NCI-H69 (cell line): ENCODE measurements at regions not wholly inside any gene's neighbourhood (a gene's known extent, or its start where the extent isn't known, plus 50 kb on each side); places are given as distances from the start of the nearest gene placed in this dataset.
A peak's percentile ranks its signal among the peaks of the same experiment; 100 is the strongest.

Source experiments
- DNase-seq: peaks from one replicate; lab custom pipeline; 2025; lab: John Stamatoyannopoulos, UW

DNA sequence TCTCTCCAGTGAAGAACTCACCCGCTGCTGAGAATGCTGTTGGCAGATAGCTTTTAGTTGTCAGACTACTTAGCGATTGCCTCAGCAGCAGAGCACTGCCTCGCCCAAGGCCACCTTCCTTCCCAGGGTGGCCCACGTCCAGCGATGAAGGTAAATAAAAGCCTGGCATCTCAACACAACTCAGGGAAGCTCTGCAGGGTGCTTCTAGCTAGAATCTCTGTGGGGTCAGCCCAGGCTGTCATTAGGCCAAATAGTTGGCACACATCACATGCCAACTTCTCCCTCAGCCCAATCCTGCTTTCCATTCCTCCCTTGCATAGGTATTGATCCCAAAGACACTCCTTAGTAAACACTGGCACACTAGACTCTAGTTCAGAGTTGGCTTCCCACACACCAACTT is 368.1 kb upstream of the TMTC1 start:
- DNase-seq, result no peak

DNA sequence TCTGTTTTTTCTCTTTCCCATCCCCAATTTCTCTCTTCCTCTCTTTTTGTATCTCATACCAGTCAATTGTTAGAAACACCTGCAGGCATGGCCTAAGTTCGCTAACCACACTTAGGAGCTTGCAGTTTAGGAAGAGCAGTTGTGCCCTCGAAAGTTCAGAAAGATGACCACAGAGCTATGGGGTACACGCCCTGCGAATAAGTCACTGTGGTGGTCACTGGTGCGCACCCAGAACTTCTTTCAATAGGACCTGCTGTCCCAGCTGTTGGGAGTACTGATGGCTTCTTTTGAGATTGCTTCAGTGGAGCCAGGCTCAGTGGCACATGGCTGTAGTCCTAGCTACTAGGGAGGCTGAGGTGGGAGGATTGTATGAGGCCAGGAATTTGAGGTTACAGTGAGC is 362.8 kb upstream of the TMTC1 start:
- no peak for DNase-seq

DNA sequence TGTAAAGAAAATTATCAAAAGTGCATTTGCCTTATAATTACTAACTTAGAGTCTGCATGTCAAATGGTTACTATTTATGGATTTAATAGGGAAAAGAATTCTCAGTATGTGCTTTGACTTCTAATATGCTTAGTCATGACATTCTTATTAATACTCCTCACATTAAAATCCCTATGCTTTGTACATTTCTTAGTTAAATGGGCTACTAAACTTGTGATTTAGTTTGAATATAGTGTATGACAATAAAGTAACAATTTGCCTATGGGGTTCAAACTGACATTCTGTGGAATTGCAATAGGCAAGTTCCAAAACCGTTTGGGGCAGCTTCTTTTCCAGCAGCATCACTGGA is 361.9 kb upstream of the TMTC1 start:
- DNase-seq, result no peak

- no peak for DNase-seq
Measured at GRCh38 chr12:30144777-30145683, 361.3 kb upstream of the TMTC1 start.

DNA sequence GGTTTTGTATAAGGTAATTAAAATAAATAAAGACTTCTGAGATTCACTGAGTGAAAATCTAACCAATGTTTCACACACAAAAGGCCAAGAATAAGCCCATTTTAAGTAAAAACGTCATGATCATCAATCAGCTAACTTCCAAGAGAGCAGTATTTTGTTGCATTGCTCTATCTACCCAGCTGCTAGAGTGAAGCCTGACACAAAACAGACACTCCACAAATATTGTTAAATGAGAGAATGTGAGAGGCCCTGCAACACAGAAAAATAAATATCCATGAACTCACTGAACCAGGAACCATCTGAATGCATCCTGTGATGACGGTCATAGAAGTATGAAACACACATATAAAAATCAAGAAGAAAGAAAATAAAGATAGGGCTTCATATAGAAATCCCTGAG is 358.6 kb upstream of the TMTC1 start:
- no peak for DNase-seq

DNA sequence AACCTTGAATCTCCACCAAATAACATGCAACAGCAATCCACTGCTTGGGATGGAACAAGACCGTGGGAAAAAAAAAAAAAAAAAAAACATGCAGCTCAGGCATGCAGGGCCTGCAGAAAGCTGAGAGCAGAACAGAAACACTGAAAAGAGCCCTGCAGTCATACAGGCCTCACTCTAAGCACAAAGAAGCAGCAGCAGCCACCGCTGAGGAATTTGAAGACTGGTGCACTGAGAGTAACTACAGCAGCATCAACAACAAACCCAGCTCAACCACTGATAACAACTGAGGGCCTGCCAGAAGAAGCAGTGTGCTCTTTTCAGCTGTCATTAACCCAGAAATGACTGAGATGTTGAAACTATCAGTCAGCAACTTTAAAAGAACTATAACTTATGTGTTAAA is 354.7 kb upstream of the TMTC1 start:
- DNase-seq, result no peak

- no peak for DNase-seq
Measured at GRCh38 chr12:30136696-30137095, 353.0 kb upstream of the TMTC1 start.

DNA sequence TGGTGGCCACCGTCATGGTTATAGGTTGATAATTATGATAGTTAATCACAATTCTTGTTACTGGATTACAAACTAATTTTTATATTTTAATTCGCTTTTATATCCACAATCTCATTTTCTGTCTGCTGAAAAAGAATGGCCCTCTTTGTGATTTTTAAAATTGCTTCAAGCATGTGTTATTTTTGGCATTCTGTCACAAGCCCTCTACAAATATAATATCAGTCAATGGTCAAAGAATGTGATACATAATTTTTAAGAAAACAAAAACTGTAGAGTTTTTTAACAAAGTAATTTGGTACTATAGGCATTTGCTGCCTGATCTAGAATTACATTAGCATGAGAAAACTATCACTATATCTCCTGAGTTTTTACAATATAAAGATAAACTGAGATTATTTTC is 352.0 kb upstream of the TMTC1 start:
- no peak for DNase-seq

DNA sequence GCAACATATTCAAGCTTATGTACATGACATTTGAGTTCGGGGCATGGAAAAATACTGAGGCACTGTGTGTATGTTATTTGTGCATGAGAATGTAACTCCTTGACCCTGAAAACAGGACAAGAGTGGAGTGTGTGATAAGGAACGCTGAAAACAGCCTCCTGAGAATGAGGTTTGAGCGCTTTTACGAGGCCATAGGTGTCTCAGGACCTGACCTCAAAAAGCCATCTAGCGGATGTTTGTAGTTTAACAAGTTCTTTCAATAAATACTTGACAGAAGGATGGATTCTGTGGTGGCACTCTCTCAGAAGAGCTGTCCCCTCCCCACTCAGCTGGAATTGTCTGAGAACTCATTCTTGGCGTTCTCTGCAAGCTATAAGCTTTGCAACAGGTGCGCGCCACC is 350.5 kb upstream of the TMTC1 start:
- DNase-seq, result no peak

- no peak for DNase-seq
Measured at GRCh38 chr12:30126944-30127343, 343.2 kb upstream of the TMTC1 start.

GRCh38 chr12:30120522-30120921 is 336.8 kb upstream of the TMTC1 start:
- DNase-seq, result no peak

GRCh38 chr12:30117483-30117882 is 333.7 kb upstream of the TMTC1 start:
- no peak for DNase-seq

GRCh38 chr12:30111719-30112118 is 328.0 kb upstream of the TMTC1 start:
- DNase-seq, result no peak

- no peak for DNase-seq
Measured at GRCh38 chr12:30110958-30111586, 327.3 kb upstream of the TMTC1 start.

- no peak for DNase-seq
Measured at GRCh38 chr12:30110498-30110897, 326.8 kb upstream of the TMTC1 start.

- DNase-seq, result peak; percentile 11
Measured at GRCh38 chr12:30108666-30109065, 324.9 kb upstream of the TMTC1 start.

DNA sequence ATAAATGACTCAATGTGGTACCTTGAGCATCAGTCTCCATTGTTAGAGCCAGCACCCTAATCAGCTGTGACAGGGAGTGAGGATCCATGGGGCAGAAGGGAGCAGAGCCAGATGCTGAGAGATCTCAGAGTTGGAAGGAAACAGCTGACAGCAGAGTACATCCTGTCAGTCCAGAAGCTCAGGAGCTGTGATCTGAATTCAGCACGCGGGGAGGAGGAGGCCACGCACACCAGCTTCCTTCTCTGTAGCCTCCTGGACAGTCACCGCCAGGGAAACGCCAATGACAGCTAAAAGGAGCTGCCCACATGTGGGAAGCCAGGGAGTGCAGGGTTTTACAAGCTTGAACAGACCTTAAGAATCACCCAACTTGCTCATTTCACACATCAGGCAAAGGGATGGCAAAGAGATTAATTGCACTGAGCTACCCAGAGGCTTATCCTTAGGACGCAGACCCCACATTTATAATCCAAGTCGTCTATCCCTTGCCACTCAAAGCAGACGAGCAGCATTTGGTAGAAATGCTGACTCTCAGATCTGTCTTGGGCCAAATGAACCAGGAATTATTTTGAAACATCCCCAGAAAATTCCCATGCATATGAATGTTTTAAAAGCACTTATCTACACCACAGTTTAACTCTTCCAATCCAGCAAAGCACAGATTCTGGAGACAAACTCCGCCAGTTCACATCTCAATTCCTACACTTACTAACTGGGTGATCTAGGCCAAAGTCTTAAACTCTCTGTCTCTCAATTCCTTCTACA is 322.6 kb upstream of the TMTC1 start:
- no peak for DNase-seq

GRCh38 chr12:30105505-30105904 is 321.8 kb upstream of the TMTC1 start:
- DNase-seq, result no peak

DNA sequence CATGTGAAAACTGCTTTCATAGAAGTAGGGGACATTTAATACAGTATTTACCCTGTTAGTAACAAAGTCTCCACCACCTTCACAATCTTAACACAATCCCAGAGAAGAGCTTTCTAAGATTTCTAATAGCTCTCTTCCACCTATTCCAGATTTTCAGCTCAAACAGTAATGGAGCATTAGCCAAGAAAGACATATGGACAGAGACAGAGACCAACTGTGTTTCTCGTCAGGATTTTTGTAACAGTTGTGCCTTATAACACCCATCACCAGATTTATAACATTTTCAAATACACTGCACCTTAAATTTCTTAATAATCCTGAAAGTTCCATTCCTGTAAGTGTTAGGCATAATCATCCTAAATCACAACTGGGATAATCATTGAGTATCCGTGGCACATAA is 321.2 kb upstream of the TMTC1 start:
- DNase-seq, result no peak

- no peak for DNase-seq
Measured at GRCh38 chr12:30100741-30101140, 317.0 kb upstream of the TMTC1 start.

DNA sequence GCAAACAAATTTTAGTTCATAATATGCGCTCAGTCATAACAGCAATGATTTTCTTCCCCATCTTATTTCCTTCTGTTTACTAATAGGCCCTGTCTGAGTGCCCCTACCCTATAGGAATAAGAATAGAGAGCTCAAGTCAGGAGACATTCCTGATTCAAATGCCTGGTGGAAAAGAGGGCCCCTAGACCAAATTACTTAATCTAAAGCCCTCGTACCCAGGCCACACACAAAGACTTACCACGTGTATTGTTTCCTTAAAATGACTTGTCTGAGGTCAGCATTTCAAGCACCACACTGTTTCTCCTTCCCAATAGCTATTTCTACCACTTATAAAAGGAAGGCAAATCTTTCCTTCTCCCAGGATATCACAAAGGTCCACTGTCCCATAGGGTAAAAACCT is 314.9 kb upstream of the TMTC1 start:
- no peak for DNase-seq

DNA sequence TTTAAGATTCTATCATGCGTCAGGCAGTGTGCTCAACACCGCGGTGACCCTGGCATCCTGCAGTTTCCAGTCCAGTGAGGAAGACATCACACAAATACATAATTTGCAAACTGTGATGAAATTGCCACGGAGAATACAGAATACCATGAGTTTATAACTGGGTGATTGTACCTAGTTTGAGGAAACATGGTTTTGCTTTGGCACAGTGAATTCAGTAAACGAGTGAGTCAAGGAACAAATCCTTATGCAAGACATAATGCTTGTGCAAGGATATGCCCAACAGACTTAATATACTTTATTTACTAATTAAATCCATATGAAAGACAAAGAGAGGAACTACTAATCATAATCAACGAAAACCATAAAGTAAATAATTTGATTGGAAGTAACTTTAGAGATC is 311.8 kb upstream of the TMTC1 start:
- DNase-seq, result no peak

- no peak for DNase-seq
Measured at GRCh38 chr12:30092983-30093617, 309.4 kb upstream of the TMTC1 start.
